CD4-positive, alpha-beta T cell treated with Interleukin-6 for 4 hours (primary cell): ENCODE measurements at regions not wholly inside any gene's neighbourhood (a gene's known extent, or its start where the extent isn't known, plus 50 kb on each side); places are given as distances from the start of the nearest gene placed in this dataset.
"Not testable (repeated sequence)": the region's sequence is repeated elsewhere in the genome, so short reads cannot be mapped to it uniquely, and the experiment has no call there.

ENCODE experiments used
- DNase-seq: peaks from one replicate; pipeline ENCODE4 v3.0.0-alpha.2; 2020; ENCODE audit warnings: mixed read lengths

GRCh38 chr10:36023939-36024338 is 381.8 kb upstream of the FZD8 start:
- no peak for DNase-seq

- no peak for DNase-seq
Observed at GRCh38 chr10:36021096-36021495, 379.0 kb upstream of the FZD8 start.

GRCh38 chr10:36019749-36020148 is 377.7 kb upstream of the FZD8 start:
- DNase-seq, result no peak

GRCh38 chr10:36018996-36019395 is 376.9 kb upstream of the FZD8 start:
- no peak for DNase-seq

GRCh38 chr10:36017137-36017536 is 375.0 kb upstream of the FZD8 start:
- DNase-seq, result no peak

- DNase-seq, result no peak
Observed at GRCh38 chr10:36007369-36007768, 365.3 kb upstream of the FZD8 start.

GRCh38 chr10:36003688-36004087 is 361.6 kb upstream of the FZD8 start:
- DNase-seq, result no peak

- no peak for DNase-seq
Observed at GRCh38 chr10:36003031-36003600, 361.0 kb upstream of the FZD8 start.

GRCh38 chr10:36002445-36002844 is 360.3 kb upstream of the FZD8 start:
- no peak for DNase-seq

- DNase-seq, result not testable (repeated sequence)
Observed at GRCh38 chr10:36000754-36001153, 358.7 kb upstream of the FZD8 start.

- DNase-seq, result no peak
Observed at GRCh38 chr10:35998026-35998425, 355.9 kb upstream of the FZD8 start.

GRCh38 chr10:35995485-35995884 is 353.4 kb upstream of the FZD8 start:
- DNase-seq, result no peak

- DNase-seq, result no peak
Observed at GRCh38 chr10:35993591-35994515, 351.8 kb upstream of the FZD8 start.

- no peak for DNase-seq
Observed at GRCh38 chr10:35992107-35992506, 350.0 kb upstream of the FZD8 start.

GRCh38 chr10:35986756-35987502 is 344.8 kb upstream of the FZD8 start:
- DNase-seq, result no peak

- DNase-seq, result no peak
Observed at GRCh38 chr10:35979116-35979515, 337.0 kb upstream of the FZD8 start.

GRCh38 chr10:35973912-35974591 is 332.0 kb upstream of the FZD8 start:
- not testable (repeated sequence) for DNase-seq

GRCh38 chr10:35972275-35972674 is 330.2 kb upstream of the FZD8 start:
- no peak for DNase-seq

GRCh38 chr10:35971397-35971796 is 329.3 kb upstream of the FZD8 start:
- DNase-seq, result no peak

- DNase-seq, result no peak
Observed at GRCh38 chr10:35963685-35964084, 321.6 kb upstream of the FZD8 start.

GRCh38 chr10:35961501-35961900 is 319.4 kb upstream of the FZD8 start:
- no peak for DNase-seq

GRCh38 chr10:35959252-35959651 is 317.2 kb upstream of the FZD8 start:
- DNase-seq, result no peak

- not testable (repeated sequence) for DNase-seq
Observed at GRCh38 chr10:35958609-35959008, 316.5 kb upstream of the FZD8 start.
